ENCODE measurements at regions not wholly inside any gene's neighbourhood (a gene's known extent, or its start where the extent isn't known, plus 50 kb on each side); places are given as distances from the start of the nearest gene placed in this dataset.

DNA sequence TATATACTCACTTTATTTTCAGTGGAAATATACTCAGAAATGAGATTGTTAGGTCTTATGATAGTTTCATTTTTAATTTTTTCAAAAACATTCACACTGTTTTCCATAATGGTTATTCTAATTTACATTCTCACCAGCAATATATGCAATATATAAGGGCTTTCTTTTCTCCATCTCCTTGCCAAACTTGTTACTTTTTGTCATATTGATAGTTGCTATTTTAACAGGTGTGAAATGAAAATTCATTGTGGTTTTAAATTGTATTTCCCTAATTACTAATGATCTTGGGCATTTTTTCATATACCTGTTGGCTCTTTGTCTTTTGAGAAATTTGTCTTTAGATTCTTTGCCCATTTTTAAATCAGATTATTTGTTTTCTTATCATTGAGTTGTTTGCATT is 325.2 kb downstream of the DIPK2A start:
- no peak overlapping the region for H3K27ac ChIP-seq
- in situ Hi-C loops (cut with HindIII; ENCODE audit: low pct_ligation_motif_present, low sequenced_read_pairs) = no loop called here
- TF ChIP-seq, protein P1, sequence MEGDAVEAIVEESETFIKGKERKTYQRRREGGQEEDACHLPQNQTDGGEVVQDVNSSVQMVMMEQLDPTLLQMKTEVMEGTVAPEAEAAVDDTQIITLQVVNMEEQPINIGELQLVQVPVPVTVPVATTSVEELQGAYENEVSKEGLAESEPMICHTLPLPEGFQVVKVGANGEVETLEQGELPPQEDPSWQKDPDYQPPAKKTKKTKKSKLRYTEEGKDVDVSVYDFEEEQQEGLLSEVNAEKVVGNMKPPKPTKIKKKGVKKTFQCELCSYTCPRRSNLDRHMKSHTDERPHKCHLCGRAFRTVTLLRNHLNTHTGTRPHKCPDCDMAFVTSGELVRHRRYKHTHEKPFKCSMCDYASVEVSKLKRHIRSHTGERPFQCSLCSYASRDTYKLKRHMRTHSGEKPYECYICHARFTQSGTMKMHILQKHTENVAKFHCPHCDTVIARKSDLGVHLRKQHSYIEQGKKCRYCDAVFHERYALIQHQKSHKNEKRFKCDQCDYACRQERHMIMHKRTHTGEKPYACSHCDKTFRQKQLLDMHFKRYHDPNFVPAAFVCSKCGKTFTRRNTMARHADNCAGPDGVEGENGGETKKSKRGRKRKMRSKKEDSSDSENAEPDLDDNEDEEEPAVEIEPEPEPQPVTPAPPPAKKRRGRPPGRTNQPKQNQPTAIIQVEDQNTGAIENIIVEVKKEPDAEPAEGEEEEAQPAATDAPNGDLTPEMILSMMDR (IDR thresholded peaks at IDR 0.05; ENCODE audit: low read depth, low read length, missing control alignments) = no peak

DNA sequence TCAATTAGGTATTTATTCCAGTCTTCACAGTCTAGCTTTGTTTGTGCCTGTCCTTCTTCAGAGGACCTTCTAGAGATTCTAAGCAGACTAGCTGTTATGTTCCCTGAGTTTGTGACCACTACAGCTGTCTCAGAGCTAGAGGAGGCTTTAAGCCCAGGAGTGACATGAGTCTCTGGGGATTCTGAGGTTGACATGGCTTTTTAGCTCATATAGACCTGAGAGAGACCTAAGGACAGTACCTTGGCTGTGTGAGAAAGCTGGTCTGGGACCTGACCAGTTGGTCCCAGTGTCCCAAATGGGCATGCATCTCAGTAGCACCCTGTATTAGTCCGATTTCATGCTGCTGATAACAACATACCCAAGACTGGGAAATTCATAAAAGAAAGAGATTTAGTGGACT is 330.2 kb downstream of the DIPK2A start:
- TF ChIP-seq, protein P1 (IDR thresholded peaks at IDR 0.05; ENCODE audit: low read depth, low read length, missing control alignments) = no peak
- no peak for DNase-seq
- Histone ChIP-seq H3K4me3 (ENCODE audit: low read depth, low read length) (no peak overlapping the region), H3K36me3 (replicated peaks) (no peaks in the 10 kb centered on the region), H3K27ac (no peak overlapping the region), H3K27me3 (replicated peaks) (no peaks in the 10 kb centered on the region)
- in situ Hi-C loops (cut with HindIII; ENCODE audit: low pct_ligation_motif_present, low sequenced_read_pairs) = no loop called here

More for the DNA sequence above, 325.2 kb downstream of the DIPK2A start:
- H3K4me3 ChIP-seq (ENCODE audit: low read depth, low read length) = no peak overlapping the region
- no peaks in the 10 kb centered on the region for H3K36me3 ChIP-seq (replicated peaks)
- H3K27me3 ChIP-seq (replicated peaks) = no peaks in the 10 kb centered on the region
- DNase-seq = no peak

DNA sequence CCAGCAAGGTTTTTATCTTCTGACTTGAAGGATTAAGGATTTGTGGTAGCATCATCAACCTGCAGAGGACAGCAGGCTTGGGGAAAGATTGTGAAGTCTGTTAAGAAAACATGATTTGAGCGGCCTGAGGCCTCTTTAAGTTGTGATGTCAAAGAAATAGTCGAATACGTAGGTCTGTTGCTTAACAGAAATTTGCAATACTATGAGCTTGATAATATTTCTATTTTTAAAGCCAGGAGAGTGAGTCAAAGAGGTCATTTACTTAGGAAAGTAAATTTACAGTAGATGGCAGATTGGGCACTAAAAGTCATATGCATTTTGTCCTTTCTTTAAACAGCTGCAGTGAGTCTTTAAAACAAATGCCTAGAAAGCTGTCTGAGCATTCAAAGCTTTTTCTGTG is 336.3 kb downstream of the DIPK2A start:
- TF ChIP-seq, protein P1 (IDR thresholded peaks at IDR 0.05; ENCODE audit: low read depth, low read length, missing control alignments) = no peak

DNA sequence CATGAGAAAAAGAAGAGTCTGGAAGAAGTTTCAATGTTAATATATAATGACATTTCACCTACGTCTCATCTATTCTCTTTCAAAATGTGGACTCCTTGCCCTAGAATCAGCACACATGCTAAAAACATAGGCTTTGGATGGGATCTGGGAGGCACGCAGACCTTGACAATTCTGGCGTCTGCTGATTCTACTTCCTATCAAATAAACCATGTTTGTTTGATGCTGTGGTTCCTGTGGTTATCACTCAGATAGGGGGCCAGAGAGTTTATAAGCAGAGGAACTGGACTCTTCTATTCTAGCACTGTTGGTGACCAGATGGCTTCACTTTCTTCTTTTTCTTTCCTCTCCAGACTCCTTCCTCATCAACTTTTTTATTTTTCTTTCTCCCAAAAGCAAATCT is 336.8 kb downstream of the DIPK2A start:
- Histone ChIP-seq H3K36me3 (replicated peaks) (no peaks in the 10 kb centered on the region), H3K4me3 (ENCODE audit: low read depth, low read length) (no peak overlapping the region), H3K27ac (no peak overlapping the region), H3K27me3 (replicated peaks) (no peaks in the 10 kb centered on the region)
- in situ Hi-C loops (cut with HindIII; ENCODE audit: low pct_ligation_motif_present, low sequenced_read_pairs) = no loop called here
- no peak for DNase-seq
- TF ChIP-seq, protein P1 (IDR thresholded peaks at IDR 0.05; ENCODE audit: low read depth, low read length, missing control alignments) = no peak

More for the DNA sequence above, 336.3 kb downstream of the DIPK2A start:
- Histone ChIP-seq H3K4me3 (ENCODE audit: low read depth, low read length) (no peak overlapping the region), H3K27me3 (replicated peaks) (no peaks in the 10 kb centered on the region), H3K36me3 (replicated peaks) (no peaks in the 10 kb centered on the region), H3K27ac (no peak overlapping the region)
- in situ Hi-C loops (cut with HindIII; ENCODE audit: low pct_ligation_motif_present, low sequenced_read_pairs) = no loop called here
- no peak for DNase-seq

DNA sequence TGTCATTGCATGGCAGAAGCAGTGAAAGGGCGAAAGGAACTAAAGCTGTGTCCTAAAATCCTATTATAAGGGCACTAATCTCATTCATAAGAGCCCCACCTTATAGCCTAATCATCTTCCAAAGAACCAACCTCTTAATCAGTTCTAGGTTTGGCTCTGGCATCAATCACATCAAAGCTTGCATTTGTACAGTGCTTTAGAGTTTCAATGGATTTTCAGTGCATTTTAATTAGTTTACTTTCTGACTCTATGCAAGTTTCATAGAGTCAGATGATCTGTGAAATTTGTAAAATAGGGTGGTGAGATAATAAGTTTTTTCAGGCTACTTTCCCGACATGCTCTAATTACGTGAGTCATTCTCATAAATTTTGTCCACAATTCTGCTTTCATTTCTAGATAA is 341.1 kb downstream of the DIPK2A start:
- H3K36me3 ChIP-seq (replicated peaks) = no peaks in the 10 kb centered on the region
- DNase-seq = no peak
- H3K27ac ChIP-seq = no peak overlapping the region
- in situ Hi-C loops (cut with HindIII; ENCODE audit: low pct_ligation_motif_present, low sequenced_read_pairs) = no loop called here
- no peaks in the 10 kb centered on the region for H3K27me3 ChIP-seq (replicated peaks)
- H3K4me3 ChIP-seq (ENCODE audit: low read depth, low read length) = no peak overlapping the region
- TF ChIP-seq, protein P1 (IDR thresholded peaks at IDR 0.05; ENCODE audit: low read depth, low read length, missing control alignments) = no peak

DNA sequence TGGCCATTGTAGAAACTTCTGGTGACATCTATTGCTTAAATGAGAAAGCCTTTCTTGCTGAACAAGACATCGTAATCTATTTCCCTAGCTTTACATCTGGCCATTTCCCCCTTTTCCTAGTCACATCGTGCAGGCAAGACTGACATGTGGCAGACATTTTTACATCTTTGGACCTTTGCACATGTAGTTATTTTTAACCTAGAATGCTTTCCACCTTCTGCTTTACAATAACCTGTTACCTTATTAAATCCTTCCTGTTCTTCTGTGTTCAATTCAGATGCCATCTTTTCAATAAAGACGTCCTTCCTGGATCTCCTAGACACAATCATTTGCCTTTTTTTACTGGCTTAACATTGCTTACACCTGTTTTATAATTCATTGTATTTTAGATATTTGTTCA is 343.3 kb downstream of the DIPK2A start:
- DNase-seq = no peak
- TF ChIP-seq, protein P1 (IDR thresholded peaks at IDR 0.05; ENCODE audit: low read depth, low read length, missing control alignments) = no peak
- Histone ChIP-seq H3K27ac (no peak overlapping the region), H3K36me3 (replicated peaks) (no peaks in the 10 kb centered on the region), H3K27me3 (replicated peaks) (no peaks in the 10 kb centered on the region), H3K4me3 (ENCODE audit: low read depth, low read length) (no peak overlapping the region)
- in situ Hi-C loops (cut with HindIII; ENCODE audit: low pct_ligation_motif_present, low sequenced_read_pairs) = no loop called here
